EH (cell line): ENCODE measurements at regions not wholly inside any gene's neighbourhood (a gene's known extent, or its start where the extent isn't known, plus 50 kb on each side); places are given as distances from the start of the nearest gene placed in this dataset.

Experiments
- DNase-seq: peaks from one replicate; pipeline ENCODE4 v3.0.0-alpha.2; 2015; ENCODE audit warnings: low read depth

DNA sequence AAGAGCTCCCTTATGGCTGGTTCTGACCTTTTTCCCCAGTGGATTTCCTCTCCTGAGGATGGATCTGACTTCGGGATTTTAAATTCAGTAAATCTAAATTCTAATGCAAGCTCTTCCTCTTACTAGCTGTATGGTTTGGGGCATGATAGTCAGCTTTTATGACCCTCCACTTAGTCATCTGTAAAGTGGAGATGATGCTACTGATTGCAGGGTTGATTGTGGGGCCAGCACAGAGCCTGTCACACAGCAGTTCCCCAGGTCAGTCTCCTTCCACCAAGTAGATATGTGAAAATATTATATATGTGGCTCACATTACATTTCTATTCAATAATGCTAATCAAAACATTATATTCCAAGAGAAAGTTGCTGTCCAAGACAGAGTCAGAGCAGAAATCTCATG is 141.3 kb upstream of the UBE2E1 start:
- DNase-seq = peak; percentile 81

DNA sequence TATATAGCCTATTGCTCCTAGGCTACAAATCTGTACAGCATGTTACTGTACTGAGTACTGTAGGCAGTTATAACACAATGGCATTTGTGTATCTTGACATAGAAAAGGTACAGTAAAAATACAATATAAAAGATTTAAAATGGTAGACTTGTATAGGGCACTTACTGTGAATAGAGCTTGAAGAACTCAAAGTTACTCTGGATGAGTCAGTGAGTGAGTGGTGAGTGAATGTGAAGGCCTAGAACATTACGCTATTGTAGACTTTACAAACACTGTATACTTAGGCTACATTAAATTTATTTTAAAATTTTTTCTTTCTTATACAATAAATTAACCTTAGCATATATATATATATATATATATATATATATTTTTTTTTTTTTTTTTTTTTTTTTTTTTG is 140.0 kb upstream of the UBE2E1 start:
- peak; percentile 33 for DNase-seq

DNA sequence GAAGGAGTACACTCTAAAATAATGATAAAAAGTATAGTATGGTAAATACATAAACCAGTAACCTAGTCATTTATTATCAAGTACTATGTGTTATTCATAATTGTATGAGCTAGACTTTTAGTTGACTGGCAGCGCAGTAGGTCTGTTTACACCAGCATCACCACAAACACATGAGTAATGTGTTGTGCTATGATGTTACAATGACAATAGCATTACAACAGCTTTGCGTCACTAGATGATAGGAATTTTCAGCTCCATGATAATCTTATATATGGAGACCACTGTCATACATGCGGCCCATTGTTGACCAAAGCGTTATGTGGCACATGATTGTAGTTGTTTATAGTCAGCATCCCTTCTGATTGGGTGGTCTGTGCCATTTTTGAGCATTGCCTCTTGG is 138.9 kb upstream of the UBE2E1 start:
- DNase-seq = no peak

DNA sequence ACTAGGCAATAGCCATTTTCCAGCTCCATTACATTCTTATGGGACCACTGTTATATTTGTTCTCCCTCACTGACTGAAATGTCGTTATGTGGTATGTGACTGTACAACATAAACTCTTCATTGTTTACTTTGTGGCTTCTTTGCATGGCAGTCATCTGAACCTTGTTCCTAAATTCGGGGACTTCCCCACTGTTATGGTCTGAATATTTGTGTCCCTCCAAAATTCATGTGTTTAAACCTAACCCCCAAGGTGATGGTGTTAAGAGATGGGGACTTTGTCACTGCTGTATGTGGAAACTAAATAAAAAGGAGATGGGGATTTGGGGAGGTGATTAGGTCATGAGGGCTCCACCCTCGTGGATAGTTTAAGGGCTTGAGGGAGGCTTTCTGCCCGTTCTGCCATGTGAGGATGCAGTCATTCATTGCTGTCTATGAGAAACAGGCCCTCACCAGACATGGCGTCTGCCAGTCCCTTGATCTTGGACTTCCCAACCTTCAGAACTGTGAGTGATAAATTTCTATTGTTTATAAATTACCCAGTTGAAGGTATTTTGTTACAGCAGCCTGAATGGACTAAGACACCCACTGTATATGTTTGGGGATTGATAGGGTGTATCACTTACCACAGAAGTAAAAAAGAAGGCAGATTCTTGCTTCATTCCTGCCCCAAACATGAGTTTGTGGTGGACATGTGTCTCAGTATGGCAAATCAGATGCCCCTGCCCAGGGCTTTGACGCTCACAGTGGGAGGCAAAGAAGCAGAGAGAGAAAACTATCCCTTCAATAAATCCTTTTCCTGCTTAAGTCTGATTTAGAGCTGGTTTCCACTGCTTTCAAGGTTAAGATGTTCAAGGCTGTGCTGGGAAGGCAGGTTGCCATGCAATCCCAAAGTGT is 138.0 kb upstream of the UBE2E1 start:
- peak; percentile 70 for DNase-seq

DNA sequence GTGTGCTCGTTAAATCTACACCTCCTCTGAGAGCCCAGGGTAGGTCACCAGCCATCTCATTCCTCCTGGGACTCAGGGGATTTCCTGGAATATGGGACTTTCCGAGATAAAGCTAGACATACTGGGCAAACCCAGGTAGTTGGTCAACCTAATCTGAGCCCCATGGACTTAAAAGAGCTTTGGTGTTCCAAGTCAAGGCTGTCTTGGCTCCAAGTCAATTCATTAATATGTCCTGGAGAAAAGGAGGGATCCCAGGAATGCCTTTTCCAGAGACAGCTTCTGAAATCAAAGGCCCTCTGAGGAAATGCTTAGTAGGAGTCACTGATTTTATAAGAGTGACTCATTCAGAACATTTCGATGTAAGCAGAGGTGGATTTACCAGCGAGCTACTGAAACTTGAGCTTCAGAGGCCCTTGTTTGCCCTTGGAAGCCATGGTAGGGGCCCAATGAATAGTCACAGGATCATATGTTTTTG is 137.3 kb upstream of the UBE2E1 start:
- peak; percentile 92 for DNase-seq

DNA sequence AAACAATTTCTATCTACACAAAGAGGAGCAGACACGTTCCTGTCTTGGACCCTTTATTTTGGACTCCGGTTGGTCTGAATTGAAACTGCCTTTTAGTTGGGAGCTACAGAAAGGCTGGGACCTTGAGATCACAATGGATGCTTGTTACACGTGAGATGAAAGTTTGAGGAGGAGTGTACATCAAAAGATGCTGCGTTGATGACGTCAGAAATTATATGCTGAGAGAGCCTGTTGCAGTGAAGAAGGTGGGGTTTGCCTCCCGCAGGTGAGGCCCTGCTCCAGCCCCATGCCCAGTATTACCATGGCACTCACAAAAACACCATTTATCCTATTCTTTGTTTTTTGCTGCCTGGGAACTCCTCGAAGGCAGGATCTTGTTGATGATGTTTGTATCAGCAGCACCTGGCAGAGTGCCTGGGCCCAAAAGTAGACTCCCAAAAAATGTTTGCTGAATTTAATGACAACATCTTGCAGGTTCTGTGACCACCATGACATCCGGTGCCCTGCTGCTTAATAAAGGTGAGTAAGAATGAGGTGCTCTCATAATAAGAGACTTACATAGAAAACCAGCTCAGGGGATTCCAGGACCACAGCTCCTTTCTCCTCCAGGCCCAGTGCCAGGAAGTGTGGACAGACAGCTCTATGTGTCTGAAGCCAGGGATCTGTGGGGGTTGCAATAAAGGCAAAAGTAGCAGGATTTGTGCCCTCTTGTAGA is 136.1 kb upstream of the UBE2E1 start:
- no peak for DNase-seq

DNA sequence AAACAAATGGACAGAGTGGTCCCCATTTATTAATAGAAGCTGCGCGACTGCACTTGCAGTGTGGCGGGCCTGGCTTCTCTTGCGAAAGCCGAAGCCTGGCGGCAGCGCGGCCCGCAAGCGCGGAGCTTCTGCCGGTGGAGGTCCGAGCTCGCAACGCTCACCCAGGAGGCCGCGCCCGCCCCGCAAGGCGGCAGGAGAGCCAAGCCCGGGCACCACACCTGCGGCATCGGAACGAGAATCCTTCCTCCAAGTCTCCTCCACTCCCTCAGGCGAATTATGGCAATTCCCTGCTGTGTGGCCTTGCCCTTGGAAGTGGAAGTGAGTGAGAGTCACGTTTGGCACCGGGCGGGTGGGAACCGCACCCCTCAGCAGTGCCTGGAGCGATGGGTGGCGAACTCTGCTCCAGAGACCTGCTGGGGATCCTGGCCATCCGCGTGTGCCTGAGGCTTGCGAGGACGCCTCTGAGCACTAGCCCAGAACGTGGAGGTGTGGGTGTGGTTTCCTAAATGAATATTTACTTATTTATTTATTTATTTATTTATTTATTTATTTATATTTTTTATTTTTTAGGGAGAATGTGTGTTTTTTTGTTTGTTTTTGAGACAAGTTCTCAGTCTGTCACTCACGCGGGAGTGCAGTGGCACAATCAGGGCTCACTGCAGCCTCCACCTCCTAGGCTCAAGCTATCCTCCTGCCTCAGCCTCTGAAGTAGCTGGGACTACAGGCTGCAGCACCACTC is 133.7 kb upstream of the UBE2E1 start:
- no peak for DNase-seq

DNA sequence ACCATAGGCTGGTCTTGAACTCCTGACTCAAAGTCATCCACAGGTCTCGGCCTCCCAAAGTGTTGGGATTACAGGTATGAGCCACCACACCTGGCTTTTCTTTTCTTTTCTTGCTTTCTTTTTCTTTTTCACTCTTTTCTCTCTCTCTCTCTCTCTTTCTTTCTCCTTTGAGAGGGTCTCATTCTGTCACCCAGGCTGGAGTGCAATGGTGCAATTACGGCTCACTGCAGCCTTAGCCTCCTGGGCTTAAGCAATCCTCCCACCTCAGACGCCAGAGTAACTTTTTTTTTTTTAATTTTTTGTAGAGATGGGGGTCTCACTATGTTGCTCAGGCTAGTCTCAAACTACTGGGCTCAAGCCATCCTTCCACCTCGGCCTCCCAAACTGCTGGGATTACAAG is 133.1 kb upstream of the UBE2E1 start:
- no peak for DNase-seq

DNA sequence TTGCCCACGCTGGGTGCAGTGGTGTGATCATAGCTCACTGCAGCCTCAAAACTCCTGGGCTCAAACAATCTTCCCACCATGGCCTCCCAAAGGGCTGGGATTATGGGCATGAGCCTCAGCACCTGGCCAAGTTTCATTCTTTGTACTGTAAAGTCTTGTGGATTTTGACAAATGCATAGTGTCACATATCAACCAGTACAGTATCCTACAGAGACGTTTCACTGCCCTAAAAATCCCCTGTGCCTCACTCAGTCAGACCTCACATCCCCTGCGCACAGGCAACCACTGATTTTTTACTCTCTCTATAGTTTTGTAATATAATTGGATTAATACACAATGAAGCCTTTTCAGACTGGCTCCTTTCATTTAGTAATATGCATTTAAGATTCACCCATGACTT is 130.7 kb upstream of the UBE2E1 start:
- DNase-seq = no peak

DNA sequence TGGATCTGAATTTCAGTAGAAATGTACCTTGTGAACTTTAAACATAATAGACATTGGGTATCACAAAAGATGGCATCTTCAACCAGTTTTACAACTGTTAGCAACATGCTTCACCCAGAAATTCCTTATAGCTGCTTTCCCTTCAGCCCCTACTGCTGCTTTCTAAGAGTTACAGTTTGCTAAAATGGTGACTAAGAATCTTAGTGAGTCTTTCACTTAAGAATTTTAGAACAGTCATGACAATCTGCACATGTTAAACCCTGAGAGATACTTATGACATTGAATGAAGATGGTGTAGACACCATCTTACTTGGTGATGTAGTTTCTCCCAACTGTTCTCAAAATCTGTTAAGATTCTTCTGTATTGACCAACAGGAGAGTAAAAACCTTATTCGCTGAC is 129.7 kb upstream of the UBE2E1 start:
- peak; percentile 41 for DNase-seq

DNA sequence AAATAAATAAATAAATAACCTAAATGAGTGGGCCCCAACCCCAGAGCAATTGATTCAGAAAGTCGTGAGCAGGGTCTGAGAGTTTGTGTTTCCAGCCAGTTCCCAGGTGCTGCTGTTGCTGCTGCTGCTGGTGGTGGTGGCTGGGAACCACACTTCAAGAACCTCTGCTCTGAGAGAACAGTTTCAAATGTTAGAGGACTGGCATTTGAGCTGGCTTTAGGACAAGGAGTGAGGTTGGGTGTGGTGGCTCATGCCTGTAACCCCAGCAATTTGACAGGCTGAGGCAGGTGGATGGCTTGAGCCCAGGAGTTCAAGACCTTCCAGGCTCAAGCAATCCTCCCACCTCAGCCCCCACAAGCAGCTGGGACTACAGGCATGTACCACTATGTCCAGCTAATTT is 123.1 kb upstream of the UBE2E1 start:
- DNase-seq = no peak

DNA sequence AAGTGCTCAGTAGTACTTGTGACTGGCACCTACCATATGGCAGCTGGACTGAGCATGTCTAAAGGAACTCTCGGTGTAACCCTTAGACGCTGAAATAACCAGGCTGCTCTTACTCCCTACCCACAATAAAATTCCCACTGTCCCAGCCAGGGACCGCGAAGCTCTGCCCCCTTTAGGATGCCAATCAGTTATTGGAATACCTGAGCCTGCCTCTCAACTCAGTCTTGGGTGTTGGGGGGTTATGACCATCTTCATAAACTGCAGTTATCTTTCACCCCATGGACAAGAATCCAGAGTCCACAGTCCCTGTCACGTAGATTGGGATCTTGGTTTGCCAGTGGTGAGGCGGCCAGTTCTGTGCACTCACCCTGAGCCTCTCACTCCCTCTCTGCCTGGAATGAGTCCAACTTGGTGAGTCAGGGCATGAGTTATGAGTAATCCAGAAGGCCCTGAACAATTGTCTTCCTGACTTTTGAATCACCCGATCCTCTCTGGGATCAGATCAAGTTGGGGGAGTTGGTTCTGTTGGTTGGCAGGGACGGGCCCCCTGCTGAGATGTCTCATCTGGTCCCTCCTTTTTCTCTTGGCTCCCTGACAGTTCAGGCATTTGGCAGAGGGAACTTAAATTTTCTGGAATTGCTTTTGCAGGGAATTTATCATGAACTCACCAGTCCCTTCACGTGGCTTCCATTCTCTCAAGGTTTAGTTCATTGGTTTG is 120.1 kb upstream of the UBE2E1 start:
- peak; percentile 100 for DNase-seq

DNA sequence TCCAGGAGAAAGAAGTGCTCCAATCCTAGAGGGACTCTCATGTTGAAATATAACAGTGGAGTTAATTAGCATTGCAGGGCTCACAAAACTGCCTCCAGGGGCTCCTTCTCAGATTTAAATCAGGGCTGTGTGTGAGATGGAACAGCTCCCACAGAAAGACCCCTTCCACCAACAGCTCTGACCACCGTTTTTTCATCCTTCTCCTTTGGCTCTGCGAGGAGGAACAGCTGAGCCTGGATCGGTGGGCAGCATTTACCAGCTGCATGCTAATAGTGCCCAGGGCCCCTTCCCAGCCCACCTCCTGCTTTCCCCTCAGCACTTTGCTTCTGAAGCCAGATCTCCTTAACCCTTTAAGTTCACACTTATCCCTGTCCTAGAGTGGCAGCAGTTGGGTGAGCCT is 119.2 kb upstream of the UBE2E1 start:
- DNase-seq = no peak

DNA sequence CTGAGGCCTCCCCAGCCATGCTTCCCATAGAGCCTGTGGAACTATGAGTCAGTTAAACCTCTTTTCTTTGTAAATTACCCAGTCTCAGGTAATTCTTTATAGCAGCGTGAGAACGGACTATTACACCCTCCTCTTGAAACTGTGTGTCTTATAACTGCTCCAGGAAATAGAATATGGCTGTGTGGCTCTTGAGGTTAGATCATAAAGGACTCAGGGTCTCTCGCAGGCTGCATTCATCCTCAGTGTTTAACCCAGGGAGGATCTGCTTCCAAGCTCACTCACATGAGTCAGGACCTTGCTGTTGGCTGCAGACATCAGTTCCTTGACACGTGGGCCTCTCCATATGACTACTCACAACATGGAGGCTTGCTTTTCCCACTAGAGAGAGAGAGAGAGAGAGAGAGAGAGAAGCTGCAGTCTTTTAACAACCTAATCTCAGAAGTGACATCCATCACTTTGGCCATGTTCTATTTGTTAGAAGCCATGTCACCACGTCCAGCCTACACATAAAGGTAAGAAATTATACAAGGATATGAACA is 114.3 kb upstream of the UBE2E1 start:
- DNase-seq = peak; percentile 28

DNA sequence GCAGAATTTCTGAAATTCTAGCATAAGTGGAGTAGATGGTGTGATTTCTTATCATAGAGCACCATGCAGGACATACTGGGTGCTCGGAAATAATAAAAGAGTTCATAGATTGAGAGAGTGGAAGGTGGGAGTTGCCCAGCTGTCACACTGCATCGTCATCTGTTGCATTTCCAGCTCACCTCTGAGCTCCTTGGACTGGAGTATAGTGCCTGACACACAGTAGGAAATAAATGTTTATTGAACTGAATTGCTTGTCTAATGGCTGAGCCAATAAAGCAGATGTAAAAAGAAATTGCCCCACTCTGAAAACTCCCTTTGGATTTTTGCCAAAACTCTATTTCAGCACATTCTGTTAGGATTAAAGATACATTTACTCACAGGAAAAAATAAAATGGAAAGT is 108.9 kb upstream of the UBE2E1 start:
- DNase-seq = no peak

DNA sequence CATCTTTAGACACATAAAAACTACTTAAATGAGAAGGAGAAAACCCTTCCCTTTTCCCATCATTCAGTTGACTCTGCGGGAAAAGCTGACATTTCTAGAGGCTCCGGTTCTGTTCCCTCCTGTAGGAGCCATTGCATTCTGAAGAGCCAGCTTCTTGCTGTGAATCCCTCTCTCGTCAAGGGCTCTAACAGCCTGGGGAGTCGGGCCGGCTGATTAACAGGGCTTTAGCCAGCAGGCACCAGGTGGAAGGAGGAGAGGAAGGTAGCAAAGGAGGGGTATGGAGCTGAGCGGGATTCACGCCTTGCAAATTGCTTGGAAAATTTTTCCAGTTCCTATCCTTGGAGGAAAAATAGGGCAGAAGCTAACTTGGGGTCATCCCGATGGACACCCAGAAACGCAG is 108.3 kb upstream of the UBE2E1 start:
- DNase-seq = no peak

DNA sequence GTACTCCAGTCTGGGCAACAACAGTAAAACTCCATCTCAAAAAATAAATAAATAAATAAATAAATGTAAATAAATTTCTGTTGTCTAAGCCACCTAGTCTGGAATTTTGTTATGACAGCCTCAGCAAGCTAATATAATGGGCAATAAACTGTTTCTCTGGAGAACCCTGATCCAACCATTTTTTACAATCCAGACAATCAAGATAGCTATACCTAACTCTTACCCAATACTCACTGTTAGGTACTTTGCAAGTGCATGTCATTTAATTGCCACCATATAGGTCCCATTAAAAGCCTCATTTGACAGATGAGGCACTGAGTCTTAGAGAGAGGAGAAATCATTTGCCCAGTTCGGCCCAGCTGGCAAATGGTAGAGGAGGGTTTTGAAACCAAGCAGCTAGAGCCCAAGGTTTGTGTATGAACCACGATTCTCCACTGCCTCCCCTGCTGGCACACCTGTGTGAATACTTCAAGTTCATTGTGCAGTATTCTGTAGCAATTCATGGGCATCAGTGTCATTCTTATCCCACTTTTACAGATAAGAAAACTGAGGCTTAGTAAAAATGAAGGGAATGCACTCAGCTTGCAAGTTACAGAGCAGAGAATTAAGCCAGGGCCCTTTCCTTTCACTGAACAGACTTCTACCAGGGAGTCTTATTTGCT is 107.0 kb upstream of the UBE2E1 start:
- DNase-seq = no peak

DNA sequence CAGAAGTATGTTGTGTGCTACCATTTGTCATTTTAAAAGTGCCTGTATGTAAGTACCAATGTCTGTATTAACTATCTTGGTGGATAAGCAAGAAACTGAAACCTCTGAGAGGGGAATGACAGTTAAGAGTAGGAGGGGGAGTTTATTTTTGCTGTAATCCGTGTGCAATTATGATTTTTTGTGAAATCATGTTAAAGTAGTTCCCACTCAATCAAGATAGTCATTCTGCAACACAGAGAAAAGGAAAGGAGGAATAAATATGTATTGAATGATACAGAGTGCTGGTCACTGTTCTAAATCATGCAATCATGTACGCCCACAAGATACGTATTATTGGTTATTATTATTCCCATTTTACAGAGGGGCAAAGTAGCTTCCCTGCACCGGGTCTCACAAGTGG is 105.1 kb upstream of the UBE2E1 start:
- no peak for DNase-seq

DNA sequence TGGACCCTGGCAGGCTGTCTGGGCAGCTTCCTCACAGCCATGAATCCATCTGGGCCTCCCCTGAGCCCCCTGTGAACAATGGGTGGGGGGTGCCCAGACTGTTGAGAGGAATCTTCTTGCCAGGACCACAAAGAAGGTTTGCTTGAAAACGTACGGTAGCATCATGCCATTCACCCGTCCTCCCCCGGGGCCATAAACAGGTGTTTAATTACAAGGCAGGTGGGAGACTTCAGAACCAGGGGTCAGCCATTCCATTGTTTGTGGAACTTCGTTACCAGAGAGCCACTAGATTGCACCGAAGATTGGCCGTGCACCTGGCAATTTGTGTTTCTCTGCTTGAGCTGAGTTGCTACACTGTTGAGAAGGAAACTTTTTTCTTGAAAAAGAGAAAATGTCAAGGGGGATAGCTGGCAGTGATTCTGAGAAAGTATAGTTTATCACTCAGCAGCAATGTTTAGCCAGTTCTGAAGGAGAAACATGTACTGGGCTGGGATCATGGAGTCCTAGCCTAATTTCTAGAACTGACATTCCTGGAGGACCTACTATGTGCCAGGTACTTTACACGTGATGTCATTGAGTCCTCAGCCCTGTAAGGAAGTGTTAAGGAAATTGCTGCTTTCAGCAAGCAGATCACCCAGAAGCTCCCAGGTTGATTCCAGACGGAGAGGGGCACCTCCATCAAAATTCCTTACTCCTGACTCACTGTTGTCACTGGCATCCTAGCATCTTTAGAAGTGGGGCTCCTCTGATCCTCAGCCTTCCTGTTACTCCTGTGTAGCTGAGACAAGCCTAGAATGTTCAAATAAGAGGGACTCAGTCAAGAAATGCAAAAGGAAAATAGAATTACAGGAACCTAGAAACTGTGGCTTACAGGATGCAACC is 103.8 kb upstream of the UBE2E1 start:
- DNase-seq = peak; percentile 51

DNA sequence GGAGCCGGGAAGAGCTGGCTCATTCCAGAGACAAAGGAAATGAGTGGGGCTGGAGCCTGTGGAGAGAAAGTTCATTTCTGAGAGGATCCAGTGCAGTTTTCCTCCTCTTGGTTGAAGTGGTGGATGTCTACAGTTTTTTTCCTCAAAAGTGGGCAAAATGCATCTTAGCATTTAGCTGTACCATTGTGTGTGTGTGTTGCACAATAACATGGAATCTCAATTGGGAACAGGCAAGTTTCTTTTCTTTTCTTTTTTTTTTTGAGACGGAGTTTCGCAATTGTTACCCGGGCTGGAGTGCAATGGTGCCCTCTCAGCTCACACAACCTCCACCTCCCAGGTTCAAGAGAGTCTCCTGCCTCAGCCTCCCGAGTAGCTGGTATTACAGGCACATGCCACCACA is 101.5 kb upstream of the UBE2E1 start:
- peak; percentile 20 for DNase-seq
